NB4 (cell line): ENCODE measurements at regions not wholly inside any gene's neighbourhood (a gene's known extent, or its start where the extent isn't known, plus 50 kb on each side); places are given as distances from the start of the nearest gene placed in this dataset.

Experiments
- POLR2A ChIP-seq: IDR thresholded peaks from 2 replicates; pipeline ENCODE4 v1.6.1; 2011; ENCODE audit warnings: mild to moderate bottlenecking; ENCODE audit not compliant: insufficient read length; ENCODE audit errors: extremely low read depth
- TF ChIP-seq, protein P1 (sequence below): IDR thresholded peaks from one replicate; pipeline ENCODE4 v1.5.1; 2012; ENCODE audit warnings: low read depth, low read length
- TF ChIP-seq, protein P2 (sequence below): IDR thresholded peaks from 2 replicates; pipeline ENCODE4 v1.6.1; 2011; ENCODE audit warnings: low read depth, low read length

DNA sequence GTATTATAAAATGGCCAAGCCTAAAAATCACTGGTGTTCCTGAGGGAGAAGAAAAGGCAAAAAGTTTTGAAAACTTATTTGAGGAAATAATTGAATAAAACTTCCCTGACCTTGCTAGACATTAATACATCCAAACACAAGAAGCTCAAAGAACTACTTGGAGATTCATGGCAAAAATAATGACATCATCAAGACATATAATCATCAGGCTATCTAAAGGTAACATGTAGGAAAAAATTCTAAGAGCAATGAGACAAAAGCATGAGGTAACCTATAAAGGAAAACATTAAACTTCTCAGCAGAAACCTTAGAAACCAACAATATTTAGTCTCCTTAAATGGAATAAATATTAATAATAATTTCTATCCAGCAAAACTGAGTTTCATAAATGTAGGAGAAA lies 887.6 kb downstream of the PCDH19 start:
- TF ChIP-seq, protein P1, sequence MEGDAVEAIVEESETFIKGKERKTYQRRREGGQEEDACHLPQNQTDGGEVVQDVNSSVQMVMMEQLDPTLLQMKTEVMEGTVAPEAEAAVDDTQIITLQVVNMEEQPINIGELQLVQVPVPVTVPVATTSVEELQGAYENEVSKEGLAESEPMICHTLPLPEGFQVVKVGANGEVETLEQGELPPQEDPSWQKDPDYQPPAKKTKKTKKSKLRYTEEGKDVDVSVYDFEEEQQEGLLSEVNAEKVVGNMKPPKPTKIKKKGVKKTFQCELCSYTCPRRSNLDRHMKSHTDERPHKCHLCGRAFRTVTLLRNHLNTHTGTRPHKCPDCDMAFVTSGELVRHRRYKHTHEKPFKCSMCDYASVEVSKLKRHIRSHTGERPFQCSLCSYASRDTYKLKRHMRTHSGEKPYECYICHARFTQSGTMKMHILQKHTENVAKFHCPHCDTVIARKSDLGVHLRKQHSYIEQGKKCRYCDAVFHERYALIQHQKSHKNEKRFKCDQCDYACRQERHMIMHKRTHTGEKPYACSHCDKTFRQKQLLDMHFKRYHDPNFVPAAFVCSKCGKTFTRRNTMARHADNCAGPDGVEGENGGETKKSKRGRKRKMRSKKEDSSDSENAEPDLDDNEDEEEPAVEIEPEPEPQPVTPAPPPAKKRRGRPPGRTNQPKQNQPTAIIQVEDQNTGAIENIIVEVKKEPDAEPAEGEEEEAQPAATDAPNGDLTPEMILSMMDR: no peak
- no peak for TF ChIP-seq POLR2A
- TF ChIP-seq, protein P2, sequence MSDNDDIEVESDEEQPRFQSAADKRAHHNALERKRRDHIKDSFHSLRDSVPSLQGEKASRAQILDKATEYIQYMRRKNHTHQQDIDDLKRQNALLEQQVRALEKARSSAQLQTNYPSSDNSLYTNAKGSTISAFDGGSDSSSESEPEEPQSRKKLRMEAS: no peak
